Vagina (tissue), 2 donors: ENCODE measurements at regions not wholly inside any gene's neighbourhood (a gene's known extent, or its start where the extent isn't known, plus 50 kb on each side); places are given as distances from the start of the nearest gene placed in this dataset.

ENCODE experiments used
- DNase-seq, 2 donors: peaks; one replicate each; pipeline ENCODE4 v3.0.0-alpha.2; 2017; ENCODE audit errors: extremely low spot score in 2 of 2
- H3K27ac ChIP-seq: fragments of 200-600 bp; sonication (generic); one replicate; pipeline ENCODE4 v1.5.1; 2019
- H3K27me3 ChIP-seq: fragments of 200-600 bp; sonication (generic); one replicate; pipeline ENCODE4 v1.5.1; 2019
- H3K36me3 ChIP-seq, 2 donors: fragments of 200-600 bp; sonication (generic); one replicate each; pipeline ENCODE4 v1.5.1; 2017 to 2019
- H3K4me1 ChIP-seq: fragments of 200-600 bp; sonication (generic); one replicate; pipeline ENCODE4 v1.5.1; 2019
- H3K4me3 ChIP-seq, 2 donors: fragments of 200-600 bp; sonication (generic); 1 replicate in 1 of 2; 2 replicates in 1 of 2; pipeline ENCODE4 v1.5.1; 2016 to 2019
- H3K9me3 ChIP-seq: fragments of 200-600 bp; sonication (generic); one replicate; pipeline ENCODE4 v1.5.1; 2019
- CTCF ChIP-seq, 3 experiments: fragments of 450-650 bp in 2 of 3; fragments of 200-600 bp in 1 of 3; sonication (generic) in 1 of 3; IDR thresholded peaks; one replicate each; pipeline ENCODE4 v1.5.1; 2017 to 2019; ENCODE audit warnings: antibody characterized with exemption in 3 of 3, mild to moderate bottlenecking in 2 of 3, moderate library complexity in 2 of 3
- POLR2A ChIP-seq, 2 donors: fragments of 450-650 bp; IDR thresholded peaks; one replicate each; pipeline ENCODE4 v1.6.1; 2017; ENCODE audit warnings: antibody characterized with exemption in 2 of 2, mild to moderate bottlenecking in 2 of 2, moderate library complexity in 2 of 2
- POLR2AphosphoS5 ChIP-seq, 2 donors: sonication (generic); formaldehyde crosslinking; IDR thresholded peaks; one replicate each; pipeline ENCODE4 v1.9.0; 2017; ENCODE audit warnings: antibody characterized with exemption in 2 of 2, mild to moderate bottlenecking in 2 of 2, low read depth in 1 of 2; ENCODE audit not compliant: insufficient read depth in 1 of 2
- intact Hi-C: fragments of 100-400 bp; cut with DNase I; formaldehyde crosslinking; loops from one replicate; pipeline ENCODE4 v1.15.1; 2023

GRCh38 chr3:18018491-18019160 is 276.2 kb upstream of the TBC1D5 start:
- H3K9me3 ChIP-seq: no peaks in the 10 kb centered on the region
- H3K36me3 ChIP-seq: no peaks in the 10 kb centered on the region
- H3K27ac ChIP-seq: no peak overlapping the region
- DNase-seq: no peak
- no peaks in the 10 kb centered on the region for H3K27me3 ChIP-seq
- no peak overlapping the region for H3K4me3 ChIP-seq
- TF ChIP-seq POLR2A (IDR thresholded peaks at IDR 0.05): no peak
- H3K4me1 ChIP-seq: no peaks in the 10 kb centered on the region
- intact Hi-C loops: no loop called here

GRCh38 chr3:18016366-18016765 is 273.9 kb upstream of the TBC1D5 start:
- DNase-seq: no peak
- Histone ChIP-seq H3K36me3 (no peaks in the 10 kb centered on the region), H3K9me3 (no peaks in the 10 kb centered on the region), H3K27me3 (no peaks in the 10 kb centered on the region), H3K27ac (no peak overlapping the region), H3K4me3 (no peak overlapping the region), H3K4me1 (no peaks in the 10 kb centered on the region)
- intact Hi-C loops: no loop called here
- TF ChIP-seq POLR2AphosphoS5 (IDR thresholded peaks at IDR 0.05; ENCODE audit: insufficient read depth in 1 of 2, low read depth in 1 of 2) (no peak), CTCF (IDR thresholded peaks at IDR 0.05) (no peak), POLR2A (IDR thresholded peaks at IDR 0.05) (no peak)

- intact Hi-C loops: no loop called here
Measured at GRCh38 chr3:18012933-18013332, 270.5 kb upstream of the TBC1D5 start.

GRCh38 chr3:18012436-18012835 is 270.0 kb upstream of the TBC1D5 start:
- Histone ChIP-seq H3K27me3 (no peaks in the 10 kb centered on the region), H3K36me3 (no peaks in the 10 kb centered on the region), H3K9me3 (no peaks in the 10 kb centered on the region), H3K27ac (no peak overlapping the region), H3K4me3 (no peak overlapping the region), H3K4me1 (no peaks in the 10 kb centered on the region)
- intact Hi-C loops: no loop called here
- no peak for DNase-seq
- no peak for TF ChIP-seq CTCF (IDR thresholded peaks at IDR 0.05)
- TF ChIP-seq POLR2A (IDR thresholded peaks at IDR 0.05): no peak
- TF ChIP-seq POLR2AphosphoS5 (IDR thresholded peaks at IDR 0.05; ENCODE audit: insufficient read depth in 1 of 2, low read depth in 1 of 2): no peak

More at GRCh38 chr3:18012933-18013332, 270.5 kb upstream of the TBC1D5 start:
- Histone ChIP-seq H3K27me3 (no peaks in the 10 kb centered on the region), H3K27ac (no peak overlapping the region), H3K4me1 (no peaks in the 10 kb centered on the region), H3K4me3 (no peak overlapping the region), H3K9me3 (no peaks in the 10 kb centered on the region), H3K36me3 (no peaks in the 10 kb centered on the region)
- TF ChIP-seq CTCF (IDR thresholded peaks at IDR 0.05): no peak
- TF ChIP-seq POLR2A (IDR thresholded peaks at IDR 0.05): no peak
- no peak for TF ChIP-seq POLR2AphosphoS5 (IDR thresholded peaks at IDR 0.05; ENCODE audit: insufficient read depth in 1 of 2, low read depth in 1 of 2)
- no peak for DNase-seq

- Histone ChIP-seq H3K4me3 (no peak overlapping the region), H3K27ac (no peak overlapping the region), H3K27me3 (no peaks in the 10 kb centered on the region), H3K4me1 (no peaks in the 10 kb centered on the region), H3K36me3 (no peaks in the 10 kb centered on the region), H3K9me3 (no peaks in the 10 kb centered on the region)
- TF ChIP-seq CTCF (IDR thresholded peaks at IDR 0.05): no peak
- TF ChIP-seq POLR2A (IDR thresholded peaks at IDR 0.05): no peak
- TF ChIP-seq POLR2AphosphoS5 (IDR thresholded peaks at IDR 0.05; ENCODE audit: insufficient read depth in 1 of 2, low read depth in 1 of 2): no peak
- no peak for DNase-seq
- intact Hi-C loops: no loop called here
Measured at GRCh38 chr3:18011387-18011786, 269.0 kb upstream of the TBC1D5 start.
